ENCODE measurements at regions not wholly inside any gene's neighbourhood (a gene's known extent, or its start where the extent isn't known, plus 50 kb on each side); places are given as distances from the start of the nearest gene placed in this dataset.
"Not testable (repeated sequence)": the region's sequence is repeated elsewhere in the genome, so short reads cannot be mapped to it uniquely, and the experiment has no call there.

GRCh38 chr2:132255714-132256113 is 94.0 kb upstream of the ANKRD30BL start:
- no peak for TF ChIP-seq POLR2A (IDR thresholded peaks at IDR 0.05)
- no peak for TF ChIP-seq CTCF (IDR thresholded peaks at IDR 0.05)
- intact Hi-C loops (cut with DNase I): no loop called here
- Histone ChIP-seq H3K27me3 (no peaks in the 10 kb centered on the region), H3K27ac (no peak overlapping the region), H3K36me3 (no peaks in the 10 kb centered on the region), H3K4me1 (no peaks in the 10 kb centered on the region), H3K4me3 (no peak overlapping the region), H3K9me3 (no peaks in the 10 kb centered on the region)
- ATAC-seq (no peak), DNase-seq (no peak)
- 57% methylated on average over 1 of the region's 16 CpGs for WGBS (ENCODE audit: insufficient coverage, low coverage, low lambda C conversion rate, missing lambda C conversion rate)

- H3K4me1 ChIP-seq: no peaks in the 10 kb centered on the region
- TF ChIP-seq CTCF (IDR thresholded peaks at IDR 0.05): no peak
- no peak for TF ChIP-seq POLR2A (IDR thresholded peaks at IDR 0.05)
- H3K27ac ChIP-seq: no peak overlapping the region
- intact Hi-C loops (cut with DNase I): no loop called here
- no peak for ATAC-seq
- DNase-seq: peak; percentile 15 to 43 (median 28)
- no peaks in the 10 kb centered on the region for H3K9me3 ChIP-seq
- no peaks in the 10 kb centered on the region for H3K36me3 ChIP-seq
- no peaks in the 10 kb centered on the region for H3K27me3 ChIP-seq
- WGBS (ENCODE audit: insufficient coverage, low coverage, low lambda C conversion rate, missing lambda C conversion rate): 60% methylated on average over 3 of the region's 68 CpGs
- no peak overlapping the region for H3K4me3 ChIP-seq
Measured at GRCh38 chr2:132256251-132256902, 94.6 kb upstream of the ANKRD30BL start.

- WGBS (ENCODE audit: insufficient coverage, low coverage, low lambda C conversion rate, missing lambda C conversion rate): no CpG with 5 or more reads among the region's 34 CpGs
- peak in 1 of 3 donors; percentile 22 for DNase-seq
- H3K4me3 ChIP-seq; intact Hi-C loops (cut with DNase I); H3K36me3 ChIP-seq; ATAC-seq; H3K4me1 ChIP-seq; H3K9me3 ChIP-seq; H3K27ac ChIP-seq; H3K27me3 ChIP-seq: not testable (repeated sequence)
Measured at GRCh38 chr2:132256903-132257300, 95.2 kb upstream of the ANKRD30BL start.

GRCh38 chr2:132257301-132258171 is 95.8 kb upstream of the ANKRD30BL start:
- WGBS (ENCODE audit: insufficient coverage, low coverage, low lambda C conversion rate, missing lambda C conversion rate): 20% methylated on average over 1 of the region's 79 CpGs

GRCh38 chr2:132259276-132259675 is 97.5 kb upstream of the ANKRD30BL start:
- DNase-seq; H3K4me3 ChIP-seq; H3K9me3 ChIP-seq; H3K36me3 ChIP-seq; H3K4me1 ChIP-seq; H3K27me3 ChIP-seq; intact Hi-C loops (cut with DNase I); ATAC-seq; H3K27ac ChIP-seq: not testable (repeated sequence)
- 51% methylated on average over 3 of the region's 13 CpGs for WGBS (ENCODE audit: insufficient coverage, low coverage, low lambda C conversion rate, missing lambda C conversion rate)

More at GRCh38 chr2:132257301-132258171, 95.8 kb upstream of the ANKRD30BL start:
- ATAC-seq; H3K4me1 ChIP-seq; H3K36me3 ChIP-seq; H3K27ac ChIP-seq; H3K4me3 ChIP-seq; H3K9me3 ChIP-seq; H3K27me3 ChIP-seq; intact Hi-C loops (cut with DNase I): not testable (repeated sequence)
- DNase-seq: peak in 2 of 3 donors; percentile 38 to 47

GRCh38 chr2:132265595-132265994 is 103.8 kb upstream of the ANKRD30BL start:
- H3K9me3 ChIP-seq; H3K4me1 ChIP-seq; H3K27me3 ChIP-seq; H3K36me3 ChIP-seq; intact Hi-C loops (cut with DNase I); DNase-seq; H3K4me3 ChIP-seq; H3K27ac ChIP-seq; ATAC-seq: not testable (repeated sequence)
- WGBS (ENCODE audit: insufficient coverage, low coverage, low lambda C conversion rate, missing lambda C conversion rate): 83% methylated on average over 6 of the region's 12 CpGs

All from right lobe of liver (tissue), 6 donors.